ENCODE measurements at regions not wholly inside any gene's neighbourhood (a gene's known extent, or its start where the extent isn't known, plus 50 kb on each side); places are given as distances from the start of the nearest gene placed in this dataset.

- 33 to 55% (median 47%) methylated on average over 3 of the region's 3 CpGs for WGBS, 5 donors
- no peaks in the 10 kb centered on the region for H3K36me3 ChIP-seq
- H3K27ac ChIP-seq: peak overlapping the region in 4 of 5 donors; percentile 21 to 71 (median 54)
- intact Hi-C loops (cut with DNase I; ENCODE audit: low total_unique reads): no loop called here
- peak in 1 of 2 donors; percentile 26 for DNase-seq
- peaks cover 0 to 22% (median 10%) of the 10 kb centered on the region in 4 donors for H3K4me1 ChIP-seq
- H3K27me3 ChIP-seq: no peaks in the 10 kb centered on the region
- H3K4me3 ChIP-seq: no peak overlapping the region
- no peak for TF ChIP-seq POLR2A (IDR thresholded peaks at IDR 0.05)
- TF ChIP-seq CTCF (IDR thresholded peaks at IDR 0.05): no peak
- no peak for TF ChIP-seq EP300 (IDR thresholded peaks at IDR 0.05)
- TF ChIP-seq POLR2AphosphoS5 (IDR thresholded peaks at IDR 0.05): no peak
- H3K9me3 ChIP-seq: no peaks in the 10 kb centered on the region
Measured at GRCh38 chr6:81938991-81939732, 186.7 kb upstream of the TENT5A start.

- intact Hi-C loops (cut with DNase I; ENCODE audit: low total_unique reads): no loop called here
- DNase-seq: peak in 1 of 2 donors; percentile 90
- H3K27ac ChIP-seq: peak overlapping the region in 4 of 5 donors; percentile 24 to 71 (median 54)
- WGBS, 5 donors: 14 to 24% (median 23%) methylated on average over 4 of the region's 4 CpGs
- no peak overlapping the region for H3K4me3 ChIP-seq
- peaks cover 0 to 22% (median 10%) of the 10 kb centered on the region in 4 donors for H3K4me1 ChIP-seq
- no peaks in the 10 kb centered on the region for H3K9me3 ChIP-seq
- H3K27me3 ChIP-seq: no peaks in the 10 kb centered on the region
- H3K36me3 ChIP-seq: no peaks in the 10 kb centered on the region
- no peak for TF ChIP-seq POLR2A (IDR thresholded peaks at IDR 0.05)
- TF ChIP-seq POLR2AphosphoS5 (IDR thresholded peaks at IDR 0.05): peak in 2 of 3 donors; percentile 41 to 75
- TF ChIP-seq EP300 (IDR thresholded peaks at IDR 0.05): no peak
- TF ChIP-seq CTCF (IDR thresholded peaks at IDR 0.05): no peak
Measured at GRCh38 chr6:81938014-81938856, 185.8 kb upstream of the TENT5A start.

- intact Hi-C loops (cut with DNase I; ENCODE audit: low total_unique reads): no loop called here
- Histone ChIP-seq H3K9me3 (no peaks in the 10 kb centered on the region), H3K4me1 (peaks cover 0 to 22% (median 10%) of the 10 kb centered on the region in 4 donors), H3K4me3 (no peak overlapping the region), H3K36me3 (no peaks in the 10 kb centered on the region), H3K27me3 (no peaks in the 10 kb centered on the region), H3K27ac (peak overlapping the region in 4 of 5 donors; percentile 24 to 71 (median 46))
- no peak for DNase-seq
- WGBS, 5 donors: 76 to 90% (median 83%) methylated on average over 6 of the region's 6 CpGs
- TF ChIP-seq EP300 (IDR thresholded peaks at IDR 0.05) (no peak), CTCF (IDR thresholded peaks at IDR 0.05) (no peak), POLR2AphosphoS5 (IDR thresholded peaks at IDR 0.05) (no peak), POLR2A (IDR thresholded peaks at IDR 0.05) (no peak)
Measured at GRCh38 chr6:81937296-81937937, 184.9 kb upstream of the TENT5A start.

- TF ChIP-seq POLR2A (IDR thresholded peaks at IDR 0.05) (no peak), EP300 (IDR thresholded peaks at IDR 0.05) (no peak)
- Histone ChIP-seq H3K27me3 (no peaks in the 10 kb centered on the region), H3K27ac (no peak overlapping the region), H3K4me1 (peaks cover 0 to 22% (median 9%) of the 10 kb centered on the region in 4 donors), H3K4me3 (no peak overlapping the region), H3K9me3 (no peaks in the 10 kb centered on the region), H3K36me3 (no peaks in the 10 kb centered on the region)
- 75 to 93% (median 84%) methylated on average over 1 of the region's 1 CpG for WGBS, 5 donors
- DNase-seq: no peak
- intact Hi-C loops (cut with DNase I; ENCODE audit: low total_unique reads): no loop called here
Measured at GRCh38 chr6:81934936-81935335, 182.5 kb upstream of the TENT5A start.
